ENCODE measurements at regions not wholly inside any gene's neighbourhood (a gene's known extent, or its start where the extent isn't known, plus 50 kb on each side); places are given as distances from the start of the nearest gene placed in this dataset.

DNA sequence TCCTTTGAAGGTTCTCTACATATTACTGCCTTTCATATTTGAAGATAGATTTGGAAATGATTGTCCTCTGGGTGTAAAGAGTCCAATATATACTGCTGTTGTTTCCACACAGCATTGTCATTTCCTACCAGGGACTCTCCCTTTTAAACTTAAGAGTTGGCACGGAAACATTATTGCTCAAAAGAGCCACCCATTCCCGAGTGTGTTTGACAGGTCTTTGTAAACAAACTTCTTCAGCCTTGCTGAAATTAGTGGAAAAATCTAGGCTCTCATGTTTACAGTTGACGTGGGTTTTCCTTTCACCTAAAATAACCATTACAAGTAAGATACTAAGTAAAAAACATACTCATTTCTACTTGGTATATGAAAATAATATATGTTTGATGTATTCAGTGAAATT, 111.4 kb upstream of the LIMCH1 start:
- H2AFZ ChIP-seq (ENCODE audit: insufficient read depth, low read depth, low read length, poor library complexity, severe bottlenecking), result no peak overlapping the region
- no peak overlapping the region for H3K27ac Mint-ChIP-seq
- no peaks in the 10 kb centered on the region for H3K4me1 ChIP-seq (ENCODE audit: control insufficient read depth in 2 of 2, insufficient read depth in 2 of 2, low read length in 2 of 2)
- no peaks in the 10 kb centered on the region for H3K9me3 Mint-ChIP-seq (ENCODE audit: insufficient read depth)
- CTCF ChIA-PET, result no interaction called here
- no peak overlapping the region for H3K9ac ChIP-seq (ENCODE audit: low read length)
- H3K4me1 Mint-ChIP-seq, result no peaks in the 10 kb centered on the region
- H4K20me1 ChIP-seq (ENCODE audit: control insufficient read depth, insufficient read depth, low read length, poor library complexity, severe bottlenecking), result no peaks in the 10 kb centered on the region
- WGBS (ENCODE audit: insufficient coverage), result 20% methylated on average over 1 of the region's 3 CpGs
- H3K79me2 ChIP-seq (ENCODE audit: control insufficient read depth, insufficient read depth, low read length), result no peaks in the 10 kb centered on the region
- TF ChIP-seq, protein P1, sequence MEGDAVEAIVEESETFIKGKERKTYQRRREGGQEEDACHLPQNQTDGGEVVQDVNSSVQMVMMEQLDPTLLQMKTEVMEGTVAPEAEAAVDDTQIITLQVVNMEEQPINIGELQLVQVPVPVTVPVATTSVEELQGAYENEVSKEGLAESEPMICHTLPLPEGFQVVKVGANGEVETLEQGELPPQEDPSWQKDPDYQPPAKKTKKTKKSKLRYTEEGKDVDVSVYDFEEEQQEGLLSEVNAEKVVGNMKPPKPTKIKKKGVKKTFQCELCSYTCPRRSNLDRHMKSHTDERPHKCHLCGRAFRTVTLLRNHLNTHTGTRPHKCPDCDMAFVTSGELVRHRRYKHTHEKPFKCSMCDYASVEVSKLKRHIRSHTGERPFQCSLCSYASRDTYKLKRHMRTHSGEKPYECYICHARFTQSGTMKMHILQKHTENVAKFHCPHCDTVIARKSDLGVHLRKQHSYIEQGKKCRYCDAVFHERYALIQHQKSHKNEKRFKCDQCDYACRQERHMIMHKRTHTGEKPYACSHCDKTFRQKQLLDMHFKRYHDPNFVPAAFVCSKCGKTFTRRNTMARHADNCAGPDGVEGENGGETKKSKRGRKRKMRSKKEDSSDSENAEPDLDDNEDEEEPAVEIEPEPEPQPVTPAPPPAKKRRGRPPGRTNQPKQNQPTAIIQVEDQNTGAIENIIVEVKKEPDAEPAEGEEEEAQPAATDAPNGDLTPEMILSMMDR (IDR thresholded peaks at IDR 0.05), result no peak
- H3K4me3 Mint-ChIP-seq, result no peak overlapping the region
- POLR2A ChIA-PET, result no interaction called here
- no peak overlapping the region for H3K4me2 ChIP-seq (replicated peaks; ENCODE audit: low read depth, low read length, poor library complexity, severe bottlenecking)
- intact Hi-C loops (cut with micrococcal nuclease), result no loop called here
- no peaks in the 10 kb centered on the region for H3K36me3 ChIP-seq (replicated peaks in 1 of 2; ENCODE audit: control extremely low read depth in 1 of 2, control insufficient read depth in 1 of 2, extremely low read depth in 1 of 2, insufficient read depth in 2 of 2, low read length in 1 of 2)
- no peak overlapping the region for H3K4me3 ChIP-seq (ENCODE audit: control extremely low read depth in 1 of 5, extremely low read depth in 1 of 5, insufficient read depth in 1 of 5, low read depth in 2 of 5, low read length in 4 of 5)
- no peak for ATAC-seq (ENCODE audit: low read depth)
- peaks cover 0 to 3% (median 0%) of the 10 kb centered on the region in 4 experiments for H3K27me3 ChIP-seq (replicated peaks in 1 of 4; ENCODE audit: control extremely low read depth in 1 of 4, control insufficient read depth in 3 of 4, insufficient read depth in 4 of 4, low read length in 3 of 4)
- H3K9me3 ChIP-seq (ENCODE audit: control extremely low read depth in 1 of 3, control insufficient read depth in 2 of 3, insufficient read depth in 1 of 3, low read length in 2 of 3), result no peaks in the 10 kb centered on the region
- DNase-seq, result no peak
- H3K27me3 Mint-ChIP-seq, result peaks cover 16% of the 10 kb centered on the region
- no peak overlapping the region for H3K27ac ChIP-seq (ENCODE audit: low read length in 2 of 2)

DNA sequence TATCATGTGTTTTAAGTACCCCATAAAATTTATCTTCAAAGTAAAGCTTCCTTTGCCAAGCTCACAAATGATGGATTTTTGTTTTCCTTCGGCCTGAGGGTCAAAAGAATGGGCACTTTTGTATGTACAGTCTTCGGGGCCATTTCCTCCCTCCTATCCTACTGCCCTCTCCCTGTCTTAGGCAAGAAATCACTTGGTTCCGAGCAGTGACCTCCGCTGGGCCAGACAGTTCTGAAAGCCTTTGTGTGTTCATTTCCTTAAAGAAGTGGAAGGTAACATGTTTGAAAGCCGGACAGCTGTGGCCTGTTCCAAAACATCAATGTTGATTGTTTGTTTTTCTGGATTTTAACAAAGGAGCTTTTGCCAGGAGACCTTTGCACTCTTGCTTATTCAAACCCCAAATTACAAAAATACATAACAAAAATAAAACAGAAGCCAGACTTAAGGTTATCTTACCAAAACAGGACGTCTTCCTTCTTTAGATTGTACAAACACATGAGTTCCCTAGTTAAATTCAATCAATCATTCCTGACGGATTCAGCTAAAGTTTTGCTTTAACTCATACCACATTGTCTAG, 110.6 kb upstream of the LIMCH1 start:
- Histone ChIP-seq H4K20me1 (ENCODE audit: control insufficient read depth, insufficient read depth, low read length, poor library complexity, severe bottlenecking) (no peaks in the 10 kb centered on the region), H3K27me3 (replicated peaks in 1 of 4; ENCODE audit: control extremely low read depth in 1 of 4, control insufficient read depth in 3 of 4, insufficient read depth in 4 of 4, low read length in 3 of 4) (peaks cover 0 to 3% (median 0%) of the 10 kb centered on the region in 4 experiments), H2AFZ (ENCODE audit: insufficient read depth, low read depth, low read length, poor library complexity, severe bottlenecking) (no peak overlapping the region), H3K79me2 (ENCODE audit: control insufficient read depth, insufficient read depth, low read length) (no peaks in the 10 kb centered on the region), H3K4me3 (ENCODE audit: control extremely low read depth in 1 of 5, extremely low read depth in 1 of 5, insufficient read depth in 1 of 5, low read depth in 2 of 5, low read length in 4 of 5) (no peak overlapping the region), H3K4me1 (ENCODE audit: control insufficient read depth in 2 of 2, insufficient read depth in 2 of 2, low read length in 2 of 2) (no peaks in the 10 kb centered on the region), H3K4me2 (replicated peaks; ENCODE audit: low read depth, low read length, poor library complexity, severe bottlenecking) (no peak overlapping the region), H3K9ac (ENCODE audit: low read length) (no peak overlapping the region), H3K9me3 (ENCODE audit: control extremely low read depth in 1 of 3, control insufficient read depth in 2 of 3, insufficient read depth in 1 of 3, low read length in 2 of 3) (no peaks in the 10 kb centered on the region), H3K27ac (ENCODE audit: low read length in 2 of 2) (no peak overlapping the region), H3K36me3 (replicated peaks in 1 of 2; ENCODE audit: control extremely low read depth in 1 of 2, control insufficient read depth in 1 of 2, extremely low read depth in 1 of 2, insufficient read depth in 2 of 2, low read length in 1 of 2) (no peaks in the 10 kb centered on the region)
- ChIA-PET POLR2A (no interaction called here), CTCF (no interaction called here)
- Mint-ChIP-seq H3K27me3 (peaks cover 16% of the 10 kb centered on the region), H3K9me3 (ENCODE audit: insufficient read depth) (no peaks in the 10 kb centered on the region), H3K4me3 (no peak overlapping the region), H3K4me1 (no peaks in the 10 kb centered on the region), H3K27ac (no peak overlapping the region)
- DNase-seq, result no peak
- TF ChIP-seq, protein P1 (IDR thresholded peaks at IDR 0.05), result no peak
- TF ChIP-seq EZH2 (IDR thresholded peaks at IDR 0.05; ENCODE audit: borderline replicate concordance, insufficient read depth, low read depth, low read length, poor library complexity, severe bottlenecking), result no peak
- WGBS (ENCODE audit: insufficient coverage), result 71% methylated on average over 6 of the region's 7 CpGs
- intact Hi-C loops (cut with micrococcal nuclease), result no loop called here
- no peak for ATAC-seq (ENCODE audit: low read depth)

Measured in B cell (primary cell).